CD14-positive monocyte (primary cell): ENCODE measurements at regions not wholly inside any gene's neighbourhood (a gene's known extent, or its start where the extent isn't known, plus 50 kb on each side); places are given as distances from the start of the nearest gene placed in this dataset.

Experiments
- DNase-seq, 3 donors: peaks; one replicate each; pipeline ENCODE4 v3.0.0-alpha.2; 2011 to 2022
- H2AFZ ChIP-seq: 2 replicates; pipeline ENCODE4 v1.6.0; 2012; ENCODE audit warnings: mild to moderate bottlenecking, low read depth, low read length, inconsistent platforms; ENCODE audit not compliant: insufficient read depth, poor library complexity, severe bottlenecking
- H3K27ac ChIP-seq, 2 donors: 1 replicate in 1 of 2; 2 replicates in 1 of 2; pipeline ENCODE4 v1.5.1; 2012 to 2013; ENCODE audit warnings: low read length in 2 of 2, control low read depth in 1 of 2, inconsistent platforms in 1 of 2, low read depth in 1 of 2, mild to moderate bottlenecking in 1 of 2
- H3K27me3 ChIP-seq, 2 donors: one replicate each; pipeline versions ENCODE4 v1.6.0 to v1.6.1; 2011 to 2013; ENCODE audit warnings: low read length in 2 of 2; ENCODE audit not compliant: control insufficient read depth in 2 of 2, insufficient read depth in 2 of 2
- H3K36me3 ChIP-seq, 2 donors: replicated peaks in 1 of 2; 1 replicate in 1 of 2; 2 replicates in 1 of 2; pipeline versions ENCODE4 v1.5.1 to v1.6.1; 2012 to 2013; ENCODE audit warnings: low read length in 2 of 2, control low read depth in 1 of 2, inconsistent platforms in 1 of 2, mild to moderate bottlenecking in 1 of 2; ENCODE audit not compliant: insufficient read depth in 2 of 2, control insufficient read depth in 1 of 2
- H3K4me1 ChIP-seq, 2 donors: 1 replicate in 1 of 2; 2 replicates in 1 of 2; pipeline versions ENCODE4 v1.5.1 to v1.6.1; 2012 to 2013; ENCODE audit warnings: low read length in 2 of 2, control low read depth in 1 of 2, inconsistent platforms in 1 of 2, mild to moderate bottlenecking in 1 of 2, moderate library complexity in 1 of 2; ENCODE audit not compliant: insufficient read depth in 2 of 2, control insufficient read depth in 1 of 2
- H3K4me2 ChIP-seq: replicated peaks from 2 replicates; pipeline ENCODE3; 2012; ENCODE audit warnings: low read length, moderate library complexity, mild to moderate bottlenecking; ENCODE audit not compliant: poor library complexity, severe bottlenecking; ENCODE audit errors: extremely low read depth
- H3K4me3 ChIP-seq, 3 experiments: fragments of 200-600 bp in 1 of 3; sonication (generic) in 1 of 3; replicated peaks in 1 of 3; 1 replicate in 2 of 3; 2 replicates in 1 of 3; pipeline ENCODE4 v1.5.1; 2011 to 2013; ENCODE audit warnings: low read length in 3 of 3, mild to moderate bottlenecking in 3 of 3, control low read depth in 2 of 3, low read depth in 2 of 3, inconsistent platforms in 1 of 3, moderate library complexity in 1 of 3
- H3K79me2 ChIP-seq: 2 replicates; pipeline ENCODE4 v1.6.0; 2012; ENCODE audit warnings: mild to moderate bottlenecking, control low read depth, inconsistent platforms, low read length, moderate library complexity; ENCODE audit not compliant: insufficient read depth
- H3K9ac ChIP-seq: 2 replicates; pipeline ENCODE4 v1.6.0; 2017; ENCODE audit warnings: low read length, mild to moderate bottlenecking; ENCODE audit not compliant: insufficient read depth, poor library complexity, severe bottlenecking
- H3K9me3 ChIP-seq, 2 donors: replicated peaks in 1 of 2; 1 replicate in 1 of 2; 2 replicates in 1 of 2; pipeline versions ENCODE4 v1.5.1 to v1.6.1; 2012 to 2013; ENCODE audit warnings: low read length in 2 of 2, control low read depth in 1 of 2; ENCODE audit not compliant: control insufficient read depth in 1 of 2, insufficient read depth in 1 of 2
- H4K20me1 ChIP-seq: 2 replicates; pipeline ENCODE4 v1.6.0; 2012; ENCODE audit warnings: mild to moderate bottlenecking, low read length, control low read depth, moderate library complexity; ENCODE audit not compliant: insufficient read depth
- H3K27ac Mint-ChIP-seq, 7 donors: one replicate each; pipeline ENCODE4 v1.8.0; 2020; ENCODE audit warnings: mild to moderate bottlenecking in 7 of 7, mixed read lengths in 7 of 7, moderate library complexity in 6 of 7, inconsistent platforms in 2 of 7
- H3K27me3 Mint-ChIP-seq, 3 donors: one replicate each; pipeline ENCODE4 v1.8.0; 2021 to 2022; ENCODE audit warnings: low read depth in 3 of 3, mild to moderate bottlenecking in 3 of 3, mixed read lengths in 3 of 3, moderate library complexity in 3 of 3, inconsistent platforms in 1 of 3
- H3K36me3 Mint-ChIP-seq, 2 donors: one replicate each; pipeline ENCODE4 v1.8.0; 2020; ENCODE audit warnings: mixed read lengths in 2 of 2, inconsistent platforms in 1 of 2, mild to moderate bottlenecking in 1 of 2
- H3K4me1 Mint-ChIP-seq: one replicate; pipeline ENCODE4 v1.8.0; 2020; ENCODE audit warnings: mild to moderate bottlenecking, mixed read lengths
- H3K4me3 Mint-ChIP-seq, 2 donors: one replicate each; pipeline ENCODE4 v1.8.0; 2020; ENCODE audit warnings: mild to moderate bottlenecking in 2 of 2, mixed read lengths in 2 of 2, moderate library complexity in 1 of 2
- H3K9me3 Mint-ChIP-seq, 7 donors: one replicate each; pipeline ENCODE4 v1.8.0; 2020 to 2022; ENCODE audit warnings: mixed read lengths in 7 of 7, mild to moderate bottlenecking in 6 of 7, moderate library complexity in 6 of 7, inconsistent platforms in 2 of 7
- CTCF ChIP-seq: fragments of 200-600 bp; IDR thresholded peaks from one replicate; pipeline ENCODE4 v1.8.0; 2022; ENCODE audit warnings: antibody characterized with exemption, mild to moderate bottlenecking
- WGBS: methylation state at CpG from one replicate; pipeline ENCODE4 v1.1.5; 2013; ENCODE audit warnings: missing lambda C conversion rate; ENCODE audit not compliant: insufficient coverage; 5-methylcytosine and 5-hydroxymethylcytosine counted together
- intact Hi-C, 2 donors: fragments of 100-400 bp; cut with micrococcal nuclease; formaldehyde crosslinking; loops; one replicate each; pipeline versions ENCODE4 v1.15.0 to v1.15.1; 2023

- H3K9me3 Mint-ChIP-seq, result peaks cover 0 to 2% (median 0%) of the 10 kb centered on the region in 7 donors
- H3K36me3 Mint-ChIP-seq, result no peaks in the 10 kb centered on the region
- H3K4me3 ChIP-seq, result no peak overlapping the region
- H3K9me3 ChIP-seq, result no peaks in the 10 kb centered on the region
- peak; percentile 63 for TF ChIP-seq CTCF
- H3K4me2 ChIP-seq, result no peak overlapping the region
- H3K27me3 Mint-ChIP-seq, result no peaks in the 10 kb centered on the region
- DNase-seq, result no peak
- H3K9ac ChIP-seq, result no peak overlapping the region
- H3K4me1 Mint-ChIP-seq, result no peaks in the 10 kb centered on the region
- no peak overlapping the region for H3K27ac ChIP-seq
- no peak overlapping the region for H2AFZ ChIP-seq
- H3K27ac Mint-ChIP-seq, result no peak overlapping the region
- H3K79me2 ChIP-seq, result no peaks in the 10 kb centered on the region
- H3K27me3 ChIP-seq, result no peaks in the 10 kb centered on the region
- no peaks in the 10 kb centered on the region for H3K36me3 ChIP-seq
- no peak overlapping the region for H3K4me3 Mint-ChIP-seq
- H4K20me1 ChIP-seq, result no peaks in the 10 kb centered on the region
- WGBS, result no CpG with 5 or more reads among the region's 1 CpG
- no peaks in the 10 kb centered on the region for H3K4me1 ChIP-seq
- intact Hi-C loops, result no loop called here
Measured at GRCh38 chr3:107206141-107206540, 171.1 kb upstream of the CCDC54 start.

GRCh38 chr3:107206945-107207344 lies 170.3 kb upstream of the CCDC54 start:
- H3K36me3 ChIP-seq, result no peaks in the 10 kb centered on the region
- H3K27me3 ChIP-seq, result no peaks in the 10 kb centered on the region
- no peak overlapping the region for H2AFZ ChIP-seq
- intact Hi-C loops, result no loop called here
- no peak overlapping the region for H3K9ac ChIP-seq
- no peak for DNase-seq
- no peaks in the 10 kb centered on the region for H3K79me2 ChIP-seq
- no peaks in the 10 kb centered on the region for H3K9me3 ChIP-seq
- H3K9me3 Mint-ChIP-seq, result peaks cover 0 to 2% (median 0%) of the 10 kb centered on the region in 7 donors
- no peaks in the 10 kb centered on the region for H3K4me1 ChIP-seq
- no peaks in the 10 kb centered on the region for H3K4me1 Mint-ChIP-seq
- no peak overlapping the region for H3K4me3 ChIP-seq
- no peaks in the 10 kb centered on the region for H4K20me1 ChIP-seq
- no peak overlapping the region for H3K4me3 Mint-ChIP-seq
- no peak overlapping the region for H3K27ac Mint-ChIP-seq
- no peaks in the 10 kb centered on the region for H3K27me3 Mint-ChIP-seq
- H3K36me3 Mint-ChIP-seq, result no peaks in the 10 kb centered on the region
- no peak for TF ChIP-seq CTCF
- H3K27ac ChIP-seq, result no peak overlapping the region
- no peak overlapping the region for H3K4me2 ChIP-seq
